GM23338 (cell line): ENCODE measurements at regions not wholly inside any gene's neighbourhood (a gene's known extent, or its start where the extent isn't known, plus 50 kb on each side); places are given as distances from the start of the nearest gene placed in this dataset.

Source experiments
- ATAC-seq: fragments of 200-7000 bp; cut with Tn5 transposase; 3 replicates; pipeline ENCODE4 v1.9.1; 2020
- DNase-seq: peaks from one replicate; pipeline ENCODE4 v3.0.0-alpha.2; 2015; ENCODE audit warnings: low spot score
- H2AFZ ChIP-seq: fragments of 200-600 bp; sonication (generic); 2 replicates; pipeline ENCODE4 v1.8.0; 2016; ENCODE audit warnings: antibody characterized with exemption, mild to moderate bottlenecking, moderate library complexity
- H3F3A ChIP-seq: fragments of 200-600 bp; sonication (generic); replicated peaks from 2 replicates; pipeline ENCODE4 v1.8.0; 2017; ENCODE audit warnings: antibody characterized with exemption, mixed run types, low read depth
- H3K27ac ChIP-seq: fragments of 200-600 bp; sonication (generic); 2 replicates; pipeline ENCODE4 v1.6.1; 2016; ENCODE audit warnings: low read depth
- H3K27me3 ChIP-seq: fragments of 200-600 bp; sonication (generic); 2 replicates; pipeline ENCODE4 v1.8.0; 2016; ENCODE audit warnings: mild to moderate bottlenecking, mixed run types, moderate library complexity; ENCODE audit not compliant: insufficient read depth
- H3K36me3 ChIP-seq: fragments of 200-600 bp; sonication (generic); 2 replicates; pipeline ENCODE4 v1.8.0; 2016; ENCODE audit warnings: mild to moderate bottlenecking; ENCODE audit not compliant: insufficient read depth
- H3K4me1 ChIP-seq: fragments of 200-600 bp; sonication (generic); 2 replicates; pipeline ENCODE4 v1.8.0; 2016; ENCODE audit warnings: mild to moderate bottlenecking, moderate library complexity; ENCODE audit not compliant: insufficient read depth
- H3K4me2 ChIP-seq: fragments of 200-600 bp; sonication (generic); 2 replicates; pipeline ENCODE4 v1.7.1; 2017; ENCODE audit warnings: mixed run types
- H3K4me3 ChIP-seq: fragments of 200-600 bp; sonication (generic); 2 replicates; pipeline ENCODE4 v1.6.1; 2016; ENCODE audit warnings: mixed run types
- H3K79me2 ChIP-seq: fragments of 200-600 bp; sonication (generic); replicated peaks from 2 replicates; pipeline ENCODE4 v1.8.0; 2017; ENCODE audit warnings: mild to moderate bottlenecking; ENCODE audit not compliant: insufficient read depth
- H3K9me2 ChIP-seq: fragments of 200-600 bp; sonication (generic); 2 replicates; pipeline ENCODE4 v1.8.0; 2017; ENCODE audit not compliant: insufficient read depth
- H4K20me1 ChIP-seq: fragments of 200-600 bp; sonication (generic); replicated peaks from 2 replicates; pipeline ENCODE4 v1.8.0; 2017; ENCODE audit warnings: mild to moderate bottlenecking; ENCODE audit not compliant: insufficient read depth
- H3K27ac Mint-ChIP-seq: 2 replicates; pipeline ENCODE4 v1.8.0; 2020; ENCODE audit warnings: inconsistent platforms, mild to moderate bottlenecking, moderate library complexity, mixed read lengths
- H3K27me3 Mint-ChIP-seq: 3 replicates; pipeline ENCODE4 v1.8.0; 2022; ENCODE audit warnings: low read depth, mild to moderate bottlenecking, moderate library complexity, mixed read lengths, inconsistent platforms; ENCODE audit not compliant: insufficient read depth, poor library complexity
- H3K36me3 Mint-ChIP-seq: 3 replicates; pipeline ENCODE4 v1.8.0; 2021; ENCODE audit warnings: low read depth, mild to moderate bottlenecking, inconsistent platforms, moderate library complexity, mixed read lengths
- H3K4me1 Mint-ChIP-seq: 3 replicates; pipeline ENCODE4 v1.8.0; 2020; ENCODE audit warnings: mild to moderate bottlenecking, inconsistent platforms, mixed read lengths
- H3K4me3 Mint-ChIP-seq: 3 replicates; pipeline ENCODE4 v1.8.0; 2021; ENCODE audit warnings: moderate library complexity, mild to moderate bottlenecking, inconsistent platforms, mixed read lengths
- H3K9me3 Mint-ChIP-seq: 3 replicates; pipeline ENCODE4 v1.8.0; 2020; ENCODE audit warnings: moderate library complexity, mild to moderate bottlenecking, inconsistent platforms, mixed read lengths
- CREB1 ChIP-seq: fragments of 250-450 bp; sonication (Bioruptor Pico); IDR thresholded peaks from 2 replicates; pipeline ENCODE4 v1.5.0; 2020; ENCODE audit warnings: low read depth, mild to moderate bottlenecking, moderate library complexity
- CTCF ChIP-seq, 2 experiments: fragments of 200-600 bp in 1 of 2; sonication (generic) in 1 of 2; conservative IDR thresholded peaks; 2 replicates each; pipeline versions ENCODE4 v1.5.1 to v1.6.1; 2016 to 2017; ENCODE audit warnings: antibody characterized with exemption in 2 of 2, low read depth in 2 of 2, mild to moderate bottlenecking in 2 of 2, moderate library complexity in 1 of 2
- EZH2 ChIP-seq: fragments of 200-600 bp; sonication (generic); IDR thresholded peaks from one replicate; pipeline ENCODE4 v1.8.0; 2017; ENCODE audit warnings: antibody characterized with exemption, mild to moderate bottlenecking, low read depth; ENCODE audit not compliant: unreplicated experiment
- JUNB ChIP-seq: IDR thresholded peaks from one replicate; pipeline ENCODE4 v1.6.1; 2016; ENCODE audit warnings: antibody characterized with exemption; ENCODE audit not compliant: unreplicated experiment
- REST ChIP-seq: IDR thresholded peaks from one replicate; pipeline ENCODE4 v1.6.1; 2018; ENCODE audit warnings: antibody characterized with exemption; ENCODE audit not compliant: unreplicated experiment
- STAT1 ChIP-seq: IDR thresholded peaks from one replicate; pipeline ENCODE4 v1.6.1; 2016; ENCODE audit warnings: antibody characterized with exemption; ENCODE audit not compliant: unreplicated experiment
- ZNF331 ChIP-seq: fragments of 250-450 bp; sonication (Bioruptor Pico); IDR thresholded peaks from 2 replicates; pipeline ENCODE4 v1.5.0; 2020; ENCODE audit warnings: low read depth, mild to moderate bottlenecking, moderate library complexity
- ZNF462 ChIP-seq: fragments of 250-450 bp; sonication (Bioruptor Pico); IDR thresholded peaks from 2 replicates; pipeline ENCODE4 v1.5.0; 2020; ENCODE audit warnings: mild to moderate bottlenecking, moderate library complexity

- H3K9me3 Mint-ChIP-seq = no peaks in the 10 kb centered on the region
- peak overlapping the region; percentile 25; the same call in 1 of the 2 replicates for H2AFZ ChIP-seq
- no peak overlapping the region for H3K4me3 ChIP-seq
- no peak for ATAC-seq
- H3K4me3 Mint-ChIP-seq = no peak overlapping the region
- no peak overlapping the region for H3K27ac Mint-ChIP-seq
- H3K36me3 Mint-ChIP-seq = no peaks in the 10 kb centered on the region
- no peak overlapping the region for H3K27ac ChIP-seq
- no peak overlapping the region for H3K4me2 ChIP-seq
- no peaks in the 10 kb centered on the region for H3K79me2 ChIP-seq
- TF ChIP-seq REST = no peak
- no peaks in the 10 kb centered on the region for H3K27me3 ChIP-seq
- H3K4me1 Mint-ChIP-seq = peaks cover 7% of the 10 kb centered on the region; the same call in 2 of the 3 replicates
- DNase-seq = no peak
- no peaks in the 10 kb centered on the region for H3K9me2 ChIP-seq
- H4K20me1 ChIP-seq = no peaks in the 10 kb centered on the region
- H3K4me1 ChIP-seq = no peaks in the 10 kb centered on the region; the same call in 1 of the 2 replicates
- H3F3A ChIP-seq = no peaks in the 10 kb centered on the region
- no peaks in the 10 kb centered on the region for H3K27me3 Mint-ChIP-seq
- no peaks in the 10 kb centered on the region for H3K36me3 ChIP-seq
Measured at GRCh38 chr1:193634470-193634869, 448.1 kb upstream of the B3GALT2 start.

GRCh38 chr1:193633991-193634390 is 447.6 kb upstream of the B3GALT2 start:
- H3K9me2 ChIP-seq = no peaks in the 10 kb centered on the region
- H3K4me3 Mint-ChIP-seq = no peak overlapping the region
- ATAC-seq = no peak

More at GRCh38 chr1:193633991-193634390, 447.6 kb upstream of the B3GALT2 start:
- Histone ChIP-seq H3K79me2 (no peaks in the 10 kb centered on the region), H4K20me1 (no peaks in the 10 kb centered on the region), H3K27ac (no peak overlapping the region), H3F3A (no peaks in the 10 kb centered on the region), H3K4me1 (no peaks in the 10 kb centered on the region; the same call in 1 of the 2 replicates), H3K27me3 (no peaks in the 10 kb centered on the region), H3K4me2 (no peak overlapping the region), H3K36me3 (no peaks in the 10 kb centered on the region), H3K4me3 (no peak overlapping the region), H2AFZ (peak overlapping the region; percentile 25; the same call in 1 of the 2 replicates)
- no peak for TF ChIP-seq STAT1
- TF ChIP-seq ZNF331 (CRISPR knock-in tag) = no peak
- no peak for TF ChIP-seq CREB1
- TF ChIP-seq EZH2 = no peak
- no peak for TF ChIP-seq ZNF462
- TF ChIP-seq CTCF (conservative IDR thresholded peaks at IDR 0.05; ENCODE audit: low read depth in 2 of 2) = no peak
- TF ChIP-seq JUNB = no peak
- H3K27me3 Mint-ChIP-seq = no peaks in the 10 kb centered on the region
- DNase-seq = no peak
- H3K9me3 Mint-ChIP-seq = no peaks in the 10 kb centered on the region
- no peak overlapping the region for H3K27ac Mint-ChIP-seq
- no peaks in the 10 kb centered on the region for H3K36me3 Mint-ChIP-seq
- peaks cover 7% of the 10 kb centered on the region; the same call in 2 of the 3 replicates for H3K4me1 Mint-ChIP-seq
